ENCODE measurements at regions not wholly inside any gene's neighbourhood (a gene's known extent, or its start where the extent isn't known, plus 50 kb on each side); places are given as distances from the start of the nearest gene placed in this dataset.
A peak's percentile ranks its signal among the peaks of the same experiment; 100 is the strongest.

GRCh38 chr16:65634291-65634690 is 512.4 kb upstream of the CDH11 start:
- H2AK5ac ChIP-seq (ENCODE audit: low read depth, low read length): no peak overlapping the region
- H2BK20ac ChIP-seq (ENCODE audit: low read length): no peak overlapping the region
- CTCF ChIA-PET (ENCODE audit: partially characterized antibody): interaction anchor here (1.3 kb wide), 1 partner anchor 41 kb away, joined by 3 read pairs; no protein-coding TSS in a partner anchor
- TF ChIP-seq RAD21 (IDR thresholded peaks at IDR 0.05 in 1 of 2, conservative IDR thresholded peaks at IDR 0.05 in 1 of 2; ENCODE audit: low read depth in 2 of 2, low read length in 2 of 2): peak; percentile 14 to 42; a peak in 2 of 4 replicates
- TF ChIP-seq CTCF (IDR thresholded peaks at IDR 0.05; ENCODE audit: control extremely low read depth in 1 of 3, insufficient read depth in 1 of 3, low read depth in 1 of 3, low read length in 3 of 3): peak in 2 of 3 experiments; percentile 14 to 15; a peak in 2 of 4 replicates
- no peak for TF ChIP-seq TCF12 (IDR thresholded peaks at IDR 0.05; ENCODE audit: low read depth, low read length)
- peak; percentile 58 for TF ChIP-seq CEBPB (IDR thresholded peaks at IDR 0.05; ENCODE audit: low read depth, low read length)
- no peaks in the 10 kb centered on the region for H3K27me3 ChIP-seq (replicated peaks in 1 of 4; ENCODE audit: control insufficient read depth in 3 of 4, extremely low read depth in 1 of 4, insufficient read depth in 3 of 4, low read length in 3 of 4)
- no peaks in the 10 kb centered on the region for H3K36me3 ChIP-seq (ENCODE audit: control insufficient read depth in 2 of 4, insufficient read depth in 4 of 4, low read length in 3 of 4)
- no peaks in the 10 kb centered on the region for H3K9me3 ChIP-seq (ENCODE audit: insufficient read depth in 2 of 2, low read depth in 1 of 2, low read length in 1 of 2)
- H2BK15ac ChIP-seq (ENCODE audit: low read length): peak overlapping the region; percentile 37; the same call in 1 of the 2 replicates
- H3K27ac ChIP-seq (ENCODE audit: low read depth, low read length): no peak overlapping the region
- no peak overlapping the region for H3K23ac ChIP-seq (ENCODE audit: insufficient read length)
- no peak overlapping the region for H3K4me2 ChIP-seq (ENCODE audit: insufficient read depth in 1 of 2, low read depth in 2 of 2, low read length in 2 of 2)
- H4K5ac ChIP-seq (ENCODE audit: insufficient read length, low read depth, low read length): no peak overlapping the region
- H4K91ac ChIP-seq (replicated peaks; ENCODE audit: insufficient read length, low read length): no peak overlapping the region
- no peaks in the 10 kb centered on the region for H3K23me2 ChIP-seq (ENCODE audit: low read depth, low read length)
- 87% methylated on average over 5 of the region's 5 CpGs; no CpG with 5 or more reads in 1 of the 2 experiments for WGBS, 2 experiments (ENCODE audit: extremely low coverage in 1 of 2, insufficient coverage in 1 of 2, insufficient read length in 1 of 2, insufficient replicate concordance in 2 of 2, low coverage in 1 of 2, low lambda C conversion rate in 2 of 2, missing lambda C conversion rate in 1 of 2)
- no peaks in the 10 kb centered on the region for H3K79me2 ChIP-seq (ENCODE audit: control insufficient read depth in 1 of 2, insufficient read depth in 2 of 2, low read length in 2 of 2)
- no peaks in the 10 kb centered on the region for H3K4me1 ChIP-seq (replicated peaks in 1 of 4; ENCODE audit: control insufficient read depth in 3 of 4, insufficient read depth in 4 of 4, low read length in 3 of 4)
- POLR2A ChIA-PET (ENCODE audit: partially characterized antibody): interaction anchor here (0.6 kb wide), 1 partner anchor 585 kb away, joined by 3 read pairs; no protein-coding TSS in a partner anchor
- H3K14ac ChIP-seq (ENCODE audit: insufficient read length): no peak overlapping the region
- H3K4me3 ChIP-seq (ENCODE audit: extremely low read depth in 1 of 4, insufficient read depth in 2 of 4, low read depth in 3 of 4, low read length in 4 of 4): no peak overlapping the region
- no peak overlapping the region for H3K9ac ChIP-seq (replicated peaks in 1 of 4; ENCODE audit: extremely low read depth in 1 of 4, low read depth in 3 of 4, low read length in 3 of 4)
- H4K8ac ChIP-seq (ENCODE audit: extremely low read depth, insufficient read depth, low read length): no peak overlapping the region; the same call in 1 of the 2 replicates
- H2AFZ ChIP-seq (ENCODE audit: low read length): 0 out of 2 replicates have a peak overlapping the region, but pooled peaks have one; percentile 26
- H3K4ac ChIP-seq (replicated peaks; ENCODE audit: insufficient read length, low read depth, low read length): no peak overlapping the region
- no peak overlapping the region for H2BK120ac ChIP-seq (replicated peaks; ENCODE audit: low read depth, low read length)
- DNase-seq (ENCODE audit: low read depth in 1 of 2, low spot score in 2 of 2) (no peak), FAIRE-seq (no peak)
- no peak overlapping the region for H3K18ac ChIP-seq (ENCODE audit: extremely low read depth, low read length)
- H3K56ac ChIP-seq (replicated peaks; ENCODE audit: insufficient read length, low read depth, low read length): peak overlapping the region; percentile 5
- H2BK12ac ChIP-seq (ENCODE audit: low read depth, low read length): no peak overlapping the region
- H4K20me1 ChIP-seq (replicated peaks in 1 of 2; ENCODE audit: control insufficient read depth in 1 of 2, insufficient read depth in 2 of 2, low read length in 2 of 2): no peaks in the 10 kb centered on the region
- H3K79me1 ChIP-seq (ENCODE audit: low read depth, low read length): no peaks in the 10 kb centered on the region
- no peak overlapping the region for H2BK5ac ChIP-seq (ENCODE audit: low read depth, low read length)

All from H1 (cell line).